SK-N-SH (cell line): ENCODE measurements at regions not wholly inside any gene's neighbourhood (a gene's known extent, or its start where the extent isn't known, plus 50 kb on each side); places are given as distances from the start of the nearest gene placed in this dataset.

Experiments
- CTCF ChIP-seq: fragments of 200-600 bp; sonication (generic); IDR thresholded peaks from 2 replicates; pipeline ENCODE4 v1.6.1; 2017; ENCODE audit warnings: antibody characterized with exemption, mild to moderate bottlenecking, moderate library complexity
- EZH2phosphoT487 ChIP-seq: fragments of 200-600 bp; sonication (generic); IDR thresholded peaks from 2 replicates; pipeline ENCODE4 v1.6.1; 2017; ENCODE audit warnings: low read depth, mixed run types, mild to moderate bottlenecking, antibody characterized with exemption, moderate library complexity, borderline replicate concordance
- GABPA ChIP-seq: IDR thresholded peaks from 2 replicates; pipeline ENCODE4 v1.4.0; 2012; ENCODE audit warnings: low read depth, mild to moderate bottlenecking
- MXI1 ChIP-seq: IDR thresholded peaks from 2 replicates; pipeline ENCODE4 v1.6.1; 2012; ENCODE audit warnings: mild to moderate bottlenecking, low read depth, low read length, improper control_type of control experiment
- NFIC ChIP-seq: IDR thresholded peaks from 2 replicates; pipeline ENCODE4 v1.4.0; 2012; ENCODE audit warnings: borderline replicate concordance
- POLR2AphosphoS5 ChIP-seq: IDR thresholded peaks from 2 replicates; pipeline ENCODE4 v1.6.1; 2012; ENCODE audit warnings: low read depth, low read length
- RAD21 ChIP-seq: IDR thresholded peaks from 2 replicates; pipeline ENCODE4 v1.6.1; 2012; ENCODE audit warnings: mild to moderate bottlenecking, low read length
- REST ChIP-seq: IDR thresholded peaks from 2 replicates; pipeline ENCODE4 v1.6.1; 2012; ENCODE audit warnings: mild to moderate bottlenecking, low read depth, low read length, moderate library complexity
- SMC3 ChIP-seq: IDR thresholded peaks from 2 replicates; pipeline ENCODE4 v1.6.1; 2012; ENCODE audit warnings: low read depth, low read length, improper control_type of control experiment
- TCF12 ChIP-seq: IDR thresholded peaks from 2 replicates; pipeline ENCODE4 v1.4.0; 2012
- USF2 ChIP-seq: fragments of 150-350 bp; IDR thresholded peaks from 2 replicates; pipeline ENCODE4 v1.6.1; 2017; ENCODE audit warnings: antibody characterized with exemption, low read length, low read depth, borderline replicate concordance

- TF ChIP-seq CTCF (no peak), POLR2AphosphoS5 (no peak), SMC3 (no peak), NFIC (no peak), TCF12 (no peak), USF2 (no peak), REST (no peak), MXI1 (no peak), RAD21 (no peak), GABPA (no peak), EZH2phosphoT487 (no peak)
These were observed 138.2 kb downstream of the MBD2 start for GRCh38 chr18:54086046-54086802.
